DOHH2 (cell line): ENCODE measurements at regions not wholly inside any gene's neighbourhood (a gene's known extent, or its start where the extent isn't known, plus 50 kb on each side); places are given as distances from the start of the nearest gene placed in this dataset.

Experiments used
- H3F3A ChIP-seq: fragments of 200-600 bp; sonication (generic), shearing (Covaris generic); 2 replicates; pipeline ENCODE4 v1.6.0; 2016; ENCODE audit warnings: antibody characterized with exemption, mild to moderate bottlenecking; ENCODE audit not compliant: control insufficient read depth, insufficient read depth
- H3K27ac ChIP-seq: fragments of 200-600 bp; sonication (generic); 2 replicates; pipeline ENCODE4 v1.5.1; 2014; ENCODE audit warnings: low read depth, mild to moderate bottlenecking, low read length, moderate library complexity
- H3K27me3 ChIP-seq: fragments of 200-600 bp; sonication (generic); 2 replicates; pipeline ENCODE4 v1.6.1; 2014; ENCODE audit warnings: mild to moderate bottlenecking, low read length, mixed read lengths; ENCODE audit not compliant: control insufficient read depth
- H3K36me3 ChIP-seq: fragments of 200-600 bp; sonication (generic); 2 replicates; pipeline ENCODE4 v1.6.1; 2014; ENCODE audit warnings: mild to moderate bottlenecking, low read length, moderate library complexity, mixed read lengths; ENCODE audit not compliant: control insufficient read depth
- H3K4me1 ChIP-seq: fragments of 200-600 bp; sonication (generic); 2 replicates; pipeline ENCODE4 v1.6.1; 2014; ENCODE audit warnings: mild to moderate bottlenecking, low read length, mixed read lengths; ENCODE audit not compliant: control insufficient read depth
- H3K4me2 ChIP-seq: fragments of 200-600 bp; sonication (generic); 2 replicates; pipeline ENCODE4 v1.6.0; 2014; ENCODE audit warnings: mild to moderate bottlenecking, low read length, moderate library complexity
- H3K4me3 ChIP-seq: fragments of 200-600 bp; sonication (generic); 2 replicates; pipeline ENCODE4 v1.5.1; 2014; ENCODE audit warnings: mild to moderate bottlenecking, low read length, mixed read lengths
- H3K79me2 ChIP-seq: fragments of 200-600 bp; sonication (generic); 2 replicates; pipeline ENCODE4 v1.6.1; 2014; ENCODE audit warnings: mild to moderate bottlenecking, low read length, mixed read lengths; ENCODE audit not compliant: control insufficient read depth
- H3K9me2 ChIP-seq: fragments of 200-600 bp; sonication (generic); replicated peaks from 2 replicates; pipeline ENCODE4 v1.6.1; 2014; ENCODE audit warnings: mild to moderate bottlenecking, low read length, mixed read lengths; ENCODE audit not compliant: control insufficient read depth
- H3K9me3 ChIP-seq: fragments of 200-600 bp; sonication (generic); 2 replicates; pipeline ENCODE4 v1.6.1; 2014; ENCODE audit warnings: antibody characterized with exemption, low read length, mixed read lengths; ENCODE audit not compliant: control insufficient read depth, insufficient read depth
- H4K20me1 ChIP-seq: fragments of 200-600 bp; sonication (generic); 2 replicates; pipeline ENCODE4 v1.6.0; 2014; ENCODE audit warnings: low read depth, mild to moderate bottlenecking, antibody characterized with exemption, low read length, moderate library complexity; ENCODE audit not compliant: control insufficient read depth, insufficient read depth
- CTCF ChIP-seq: fragments of 200-600 bp; sonication (generic); IDR thresholded peaks from one replicate; pipeline ENCODE4 v1.5.1; 2014; ENCODE audit warnings: antibody characterized with exemption, mild to moderate bottlenecking, low read depth, low read length; ENCODE audit not compliant: poor library complexity, severe bottlenecking
- EZH2phosphoT487 ChIP-seq: fragments of 200-600 bp; sonication (generic); IDR thresholded peaks from 2 replicates; pipeline ENCODE4 v1.6.1; 2017; ENCODE audit warnings: borderline replicate concordance, mild to moderate bottlenecking, antibody characterized with exemption, low read length, moderate library complexity, mixed read lengths

- H3K79me2 ChIP-seq = no peaks in the 10 kb centered on the region
- H3K4me1 ChIP-seq = no peaks in the 10 kb centered on the region
- no peaks in the 10 kb centered on the region for H3F3A ChIP-seq
- TF ChIP-seq EZH2phosphoT487 (no peak), CTCF (no peak)
- no peaks in the 10 kb centered on the region for H4K20me1 ChIP-seq
- H3K27me3 ChIP-seq = no peaks in the 10 kb centered on the region
- no peak overlapping the region for H3K4me2 ChIP-seq
- no peaks in the 10 kb centered on the region for H3K9me3 ChIP-seq
- no peak overlapping the region for H3K27ac ChIP-seq
- H3K4me3 ChIP-seq = no peak overlapping the region
- no peaks in the 10 kb centered on the region for H3K36me3 ChIP-seq
- H3K9me2 ChIP-seq = no peaks in the 10 kb centered on the region
Observed at GRCh38 chr11:134615041-134615615, 203.1 kb upstream of the B3GAT1 start.

- H3K79me2 ChIP-seq = no peaks in the 10 kb centered on the region
- no peaks in the 10 kb centered on the region for H4K20me1 ChIP-seq
- no peaks in the 10 kb centered on the region for H3K36me3 ChIP-seq
- H3K9me2 ChIP-seq = no peaks in the 10 kb centered on the region
- TF ChIP-seq EZH2phosphoT487 = no peak
- TF ChIP-seq CTCF = no peak
- H3K27me3 ChIP-seq = no peaks in the 10 kb centered on the region
- H3K4me3 ChIP-seq = no peak overlapping the region
- no peaks in the 10 kb centered on the region for H3K4me1 ChIP-seq
- H3K9me3 ChIP-seq = no peaks in the 10 kb centered on the region
- H3F3A ChIP-seq = no peaks in the 10 kb centered on the region
- H3K27ac ChIP-seq = no peak overlapping the region
- no peak overlapping the region for H3K4me2 ChIP-seq
Observed at GRCh38 chr11:134614141-134614540, 202.1 kb upstream of the B3GAT1 start.

GRCh38 chr11:134613646-134614045 lies 201.6 kb upstream of the B3GAT1 start:
- Histone ChIP-seq H3K9me3 (no peaks in the 10 kb centered on the region), H3K4me3 (no peak overlapping the region)

More at GRCh38 chr11:134613646-134614045, 201.6 kb upstream of the B3GAT1 start:
- no peak overlapping the region for H3K27ac ChIP-seq
- H3K4me2 ChIP-seq = no peak overlapping the region
- no peaks in the 10 kb centered on the region for H3F3A ChIP-seq
- TF ChIP-seq EZH2phosphoT487 (no peak), CTCF (no peak)
- H3K27me3 ChIP-seq = no peaks in the 10 kb centered on the region
- H4K20me1 ChIP-seq = no peaks in the 10 kb centered on the region
- H3K9me2 ChIP-seq = no peaks in the 10 kb centered on the region
- no peaks in the 10 kb centered on the region for H3K79me2 ChIP-seq
- H3K4me1 ChIP-seq = no peaks in the 10 kb centered on the region
- no peaks in the 10 kb centered on the region for H3K36me3 ChIP-seq
